ENCODE measurements at regions not wholly inside any gene's neighbourhood (a gene's known extent, or its start where the extent isn't known, plus 50 kb on each side); places are given as distances from the start of the nearest gene placed in this dataset.

GRCh38 chr13:44752164-44752563 is 176.0 kb upstream of the TSC22D1 start:
- FAIRE-seq (no peak), DNase-seq (ENCODE audit: extremely low read depth in 1 of 4, low spot score in 3 of 4) (no peak), ATAC-seq (no peak)
- Histone ChIP-seq H3K36me3 (ENCODE audit: control insufficient read depth, insufficient read depth, low read length) (no peaks in the 10 kb centered on the region), H3K4me3 (no peak overlapping the region), H4K20me1 (replicated peaks; ENCODE audit: control insufficient read depth, insufficient read depth, low read length) (no peaks in the 10 kb centered on the region), H3K27me3 (ENCODE audit: control insufficient read depth in 2 of 2, insufficient read depth in 2 of 2, low read length in 2 of 2) (no peaks in the 10 kb centered on the region; a peak in 2 of 5 replicates), H2AFZ (ENCODE audit: low read depth, low read length) (no peak overlapping the region), H3K27ac (ENCODE audit: extremely low read depth, low read depth, low read length) (no peak overlapping the region), H3K4me1 (replicated peaks in 1 of 2; ENCODE audit: control insufficient read depth in 2 of 2, insufficient read depth in 2 of 2, low read length in 2 of 2) (no peaks in the 10 kb centered on the region), H3K79me2 (ENCODE audit: control insufficient read depth, insufficient read depth, low read length) (no peaks in the 10 kb centered on the region), H3K9me1 (ENCODE audit: control insufficient read depth, insufficient read depth, low read length) (no peaks in the 10 kb centered on the region), H3K9me3 (replicated peaks; ENCODE audit: control insufficient read depth, insufficient read depth, low read depth, low read length) (no peaks in the 10 kb centered on the region), H3K9ac (ENCODE audit: insufficient read depth in 1 of 2, low read depth in 2 of 2, low read length in 2 of 2) (no peak overlapping the region), H3K4me2 (ENCODE audit: insufficient read depth, low read length) (no peak overlapping the region)
- POLR2A ChIA-PET, result no interaction called here
- TF ChIP-seq ZBTB34 (CRISPR knock-in tag; IDR thresholded peaks at IDR 0.05), result no peak
- no peak for TF ChIP-seq MAFF (IDR thresholded peaks at IDR 0.05; ENCODE audit: low read length)
- no peak for TF ChIP-seq GATAD2B (IDR thresholded peaks at IDR 0.05; ENCODE audit: borderline replicate concordance)
- TF ChIP-seq HDAC3 (IDR thresholded peaks at IDR 0.05; ENCODE audit: borderline replicate concordance, partially characterized antibody), result no peak
- no peak for TF ChIP-seq E4F1 (CRISPR knock-in tag; IDR thresholded peaks at IDR 0.05; ENCODE audit: borderline replicate concordance)
- TF ChIP-seq ZC3H4 (CRISPR knock-in tag; IDR thresholded peaks at IDR 0.05; ENCODE audit: borderline replicate concordance), result no peak
- no peak for TF ChIP-seq MTA3 (IDR thresholded peaks at IDR 0.05; ENCODE audit: borderline replicate concordance)
- no peak for TF ChIP-seq ZBTB8A (IDR thresholded peaks at IDR 0.05; ENCODE audit: partially characterized antibody)
- no peak for TF ChIP-seq SETDB1 (IDR thresholded peaks at IDR 0.05; ENCODE audit: low read length)
- no peak for TF ChIP-seq CEBPZ (IDR thresholded peaks at IDR 0.05; ENCODE audit: borderline replicate concordance, low read depth, low read length)
- 0% methylated on average over 5 of the region's 6 CpGs for WGBS (ENCODE audit: insufficient coverage, low coverage, missing lambda C conversion rate)
- BruUV-seq (replicated peaks), result no TSS peak
- CTCF ChIA-PET (ENCODE audit: low intra/inter-chr PET ratio), result no interaction called here
- in situ Hi-C loops (cut with MboI) (no loop called here), intact Hi-C loops (cut with micrococcal nuclease) (no loop called here)
